AG09309 (cell line): ENCODE measurements at regions not wholly inside any gene's neighbourhood (a gene's known extent, or its start where the extent isn't known, plus 50 kb on each side); places are given as distances from the start of the nearest gene placed in this dataset.
"Not testable (repeated sequence)": the region's sequence is repeated elsewhere in the genome, so short reads cannot be mapped to it uniquely, and the experiment has no call there.

Experiments used
- DNase-seq: peaks from one replicate; pipeline ENCODE4 v3.0.0-alpha.2; 2010; ENCODE audit warnings: low read depth
- H3K4me3 ChIP-seq: 2 replicates; pipeline ENCODE4 v1.5.1; 2011; ENCODE audit warnings: mild to moderate bottlenecking, low read depth, low read length, moderate library complexity; ENCODE audit not compliant: control insufficient read depth
- TF ChIP-seq, protein P1 (sequence below): IDR thresholded peaks from 2 replicates; pipeline ENCODE4 v1.5.1; 2011; ENCODE audit warnings: mild to moderate bottlenecking, low read depth, low read length, inconsistent platforms; ENCODE audit not compliant: insufficient read depth, control insufficient read depth; ENCODE audit errors: missing control alignments

- H3K4me3 ChIP-seq: no peak overlapping the region
- no peak for DNase-seq
- TF ChIP-seq, protein P1, sequence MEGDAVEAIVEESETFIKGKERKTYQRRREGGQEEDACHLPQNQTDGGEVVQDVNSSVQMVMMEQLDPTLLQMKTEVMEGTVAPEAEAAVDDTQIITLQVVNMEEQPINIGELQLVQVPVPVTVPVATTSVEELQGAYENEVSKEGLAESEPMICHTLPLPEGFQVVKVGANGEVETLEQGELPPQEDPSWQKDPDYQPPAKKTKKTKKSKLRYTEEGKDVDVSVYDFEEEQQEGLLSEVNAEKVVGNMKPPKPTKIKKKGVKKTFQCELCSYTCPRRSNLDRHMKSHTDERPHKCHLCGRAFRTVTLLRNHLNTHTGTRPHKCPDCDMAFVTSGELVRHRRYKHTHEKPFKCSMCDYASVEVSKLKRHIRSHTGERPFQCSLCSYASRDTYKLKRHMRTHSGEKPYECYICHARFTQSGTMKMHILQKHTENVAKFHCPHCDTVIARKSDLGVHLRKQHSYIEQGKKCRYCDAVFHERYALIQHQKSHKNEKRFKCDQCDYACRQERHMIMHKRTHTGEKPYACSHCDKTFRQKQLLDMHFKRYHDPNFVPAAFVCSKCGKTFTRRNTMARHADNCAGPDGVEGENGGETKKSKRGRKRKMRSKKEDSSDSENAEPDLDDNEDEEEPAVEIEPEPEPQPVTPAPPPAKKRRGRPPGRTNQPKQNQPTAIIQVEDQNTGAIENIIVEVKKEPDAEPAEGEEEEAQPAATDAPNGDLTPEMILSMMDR: no peak
Observed at GRCh38 chr1:166484871-166485270, 318.1 kb upstream of the FAM78B start.

GRCh38 chr1:166485620-166486019, 318.8 kb upstream of the FAM78B start:
- no peak for DNase-seq
- TF ChIP-seq, protein P1: no peak
- no peak overlapping the region for H3K4me3 ChIP-seq

DNA sequence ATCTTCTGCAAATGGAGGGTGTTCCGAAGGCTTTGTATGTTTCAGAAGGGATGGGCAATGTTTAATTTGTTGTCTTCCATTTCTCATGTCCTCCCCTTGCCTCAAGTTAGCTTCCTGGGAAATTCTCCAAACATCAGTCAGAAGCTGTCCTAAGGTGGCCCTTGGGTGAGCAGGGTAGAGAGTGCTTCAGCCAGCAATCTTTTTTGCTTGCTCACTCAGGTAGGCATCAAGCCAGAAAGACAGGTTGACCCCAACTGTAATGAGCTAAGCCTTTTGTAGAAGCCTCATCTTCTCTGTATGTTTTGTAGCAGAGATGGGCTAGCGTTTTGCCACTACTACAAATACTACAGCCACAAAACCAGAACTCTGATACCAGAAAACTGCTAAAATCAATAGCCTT, 321.5 kb upstream of the FAM78B start:
- DNase-seq: no peak
- H3K4me3 ChIP-seq: no peak overlapping the region
- TF ChIP-seq, protein P1: no peak

DNA sequence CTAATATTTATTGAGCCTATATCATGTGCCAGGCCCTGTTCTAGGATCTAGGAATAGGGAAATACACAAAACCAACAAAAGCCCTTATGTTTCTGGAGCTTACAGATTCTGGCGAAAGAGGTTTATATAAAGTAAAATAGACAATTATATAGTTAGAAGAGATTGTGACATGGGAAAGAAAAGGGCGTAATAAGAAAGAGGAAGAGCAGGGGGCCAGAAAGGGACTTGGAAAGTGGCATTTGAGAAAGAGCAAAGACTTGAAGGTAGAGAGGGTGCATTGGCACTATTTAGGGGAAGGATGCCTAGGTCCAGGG, 322.5 kb upstream of the FAM78B start:
- TF ChIP-seq, protein P1: no peak
- DNase-seq: no peak
- H3K4me3 ChIP-seq: no peak overlapping the region

GRCh38 chr1:166489670-166490436, 323.1 kb upstream of the FAM78B start:
- peak overlapping the region; percentile 27 for H3K4me3 ChIP-seq
- DNase-seq: no peak
- TF ChIP-seq, protein P1: no peak

DNA sequence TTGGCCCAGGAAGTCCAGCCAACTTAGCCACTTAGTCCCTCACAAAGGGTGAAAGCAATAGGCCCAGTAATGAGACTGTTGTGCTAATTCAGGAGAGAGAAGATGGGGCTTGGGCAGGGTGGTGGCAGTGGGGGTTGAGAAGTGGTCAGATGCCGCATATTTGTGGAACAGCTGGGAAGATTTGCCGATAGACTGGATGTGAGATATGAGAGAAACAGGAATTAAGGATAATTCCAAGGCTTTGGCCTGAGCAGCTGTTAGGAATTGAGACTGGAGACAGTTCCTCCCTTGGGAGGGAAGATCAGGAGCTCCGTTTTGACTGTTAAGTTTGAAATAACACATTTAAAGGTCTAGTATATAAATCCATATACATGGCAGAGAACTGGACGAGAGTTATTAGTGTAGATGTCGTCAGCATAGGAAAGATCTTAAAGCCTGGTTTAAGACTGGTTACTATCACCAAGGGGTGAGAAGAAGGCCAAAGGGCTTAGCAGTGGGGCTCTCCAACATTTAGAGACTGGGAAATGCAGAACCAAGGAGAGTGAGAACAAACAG, 323.7 kb upstream of the FAM78B start:
- TF ChIP-seq, protein P1: no peak
- H3K4me3 ChIP-seq: no peak overlapping the region
- DNase-seq: no peak

GRCh38 chr1:166493765-166494164, 327.0 kb upstream of the FAM78B start:
- not testable (repeated sequence) for DNase-seq, H3K4me3 ChIP-seq
